Esophagus muscularis mucosa (tissue), 3 donors: ENCODE measurements at regions not wholly inside any gene's neighbourhood (a gene's known extent, or its start where the extent isn't known, plus 50 kb on each side); places are given as distances from the start of the nearest gene placed in this dataset.

Experiments used
- CTCF ChIP-seq, 3 experiments: fragments of 200-600 bp in 2 of 3; fragments of 450-650 bp in 1 of 3; sonication (generic) in 2 of 3; IDR thresholded peaks; one replicate each; pipeline ENCODE4 v1.5.1; 2017 to 2019; ENCODE audit warnings: antibody characterized with exemption in 3 of 3, mild to moderate bottlenecking in 2 of 3, moderate library complexity in 1 of 3
- POLR2AphosphoS5 ChIP-seq, 2 donors: sonication (generic); formaldehyde crosslinking; IDR thresholded peaks; one replicate each; pipeline ENCODE4 v1.6.1; 2017; ENCODE audit warnings: antibody characterized with exemption in 2 of 2

GRCh38 chr6:119497988-119498727, 148.6 kb upstream of the MAN1A1 start:
- TF ChIP-seq POLR2AphosphoS5 (IDR thresholded peaks at IDR 0.05), result no peak
- no peak for TF ChIP-seq CTCF (IDR thresholded peaks at IDR 0.05)
